NCI-H226 (cell line): ENCODE measurements at regions not wholly inside any gene's neighbourhood (a gene's known extent, or its start where the extent isn't known, plus 50 kb on each side); places are given as distances from the start of the nearest gene placed in this dataset.
"Not testable (repeated sequence)": the region's sequence is repeated elsewhere in the genome, so short reads cannot be mapped to it uniquely, and the experiment has no call there.

Experiments used
- DNase-seq: peaks from one replicate; pipeline ENCODE4 v3.0.0-alpha.2; 2015

GRCh38 chrX:18102006-18102405 is 118.7 kb downstream of the BEND2 start:
- no peak for DNase-seq

- no peak for DNase-seq
Observed at GRCh38 chrX:18101087-18101486, 119.6 kb downstream of the BEND2 start.

GRCh38 chrX:18099745-18100144 is 120.9 kb downstream of the BEND2 start:
- DNase-seq = no peak

- DNase-seq = no peak
Observed at GRCh38 chrX:18098763-18099162, 121.9 kb downstream of the BEND2 start.

- DNase-seq = no peak
Observed at GRCh38 chrX:18076434-18076833, 144.3 kb downstream of the BEND2 start.

GRCh38 chrX:18075603-18076002 is 145.1 kb downstream of the BEND2 start:
- DNase-seq = no peak

GRCh38 chrX:18068045-18068444 is 152.6 kb downstream of the BEND2 start:
- not testable (repeated sequence) for DNase-seq

GRCh38 chrX:18065956-18066355 is 154.7 kb downstream of the BEND2 start:
- no peak for DNase-seq

- DNase-seq = no peak
Observed at GRCh38 chrX:18051690-18052089, 169.0 kb downstream of the BEND2 start.

- DNase-seq = no peak
Observed at GRCh38 chrX:18047491-18047890, 173.2 kb downstream of the BEND2 start.

GRCh38 chrX:18045436-18045835 is 175.2 kb downstream of the BEND2 start:
- DNase-seq = no peak

GRCh38 chrX:18042776-18043175 is 177.9 kb downstream of the BEND2 start:
- DNase-seq = no peak

GRCh38 chrX:18041656-18042055 is 179.0 kb downstream of the BEND2 start:
- no peak for DNase-seq

- no peak for DNase-seq
Observed at GRCh38 chrX:18039023-18039422, 177.9 kb upstream of the RAI2 start.

GRCh38 chrX:18036394-18036793 is 175.3 kb upstream of the RAI2 start:
- no peak for DNase-seq

GRCh38 chrX:18034945-18035344 is 173.8 kb upstream of the RAI2 start:
- no peak for DNase-seq

GRCh38 chrX:18034504-18034903 is 173.4 kb upstream of the RAI2 start:
- no peak for DNase-seq

- no peak for DNase-seq
Observed at GRCh38 chrX:18032486-18033221, 171.6 kb upstream of the RAI2 start.

GRCh38 chrX:18031726-18032375 is 170.8 kb upstream of the RAI2 start:
- no peak for DNase-seq

GRCh38 chrX:18030656-18031055 is 169.6 kb upstream of the RAI2 start:
- DNase-seq = not testable (repeated sequence)

GRCh38 chrX:18026166-18026565 is 165.1 kb upstream of the RAI2 start:
- no peak for DNase-seq

- DNase-seq = no peak
Observed at GRCh38 chrX:18017411-18017810, 156.3 kb upstream of the RAI2 start.

- no peak for DNase-seq
Observed at GRCh38 chrX:18016941-18017340, 155.8 kb upstream of the RAI2 start.

- DNase-seq = no peak
Observed at GRCh38 chrX:18010253-18010652, 149.2 kb upstream of the RAI2 start.

- no peak for DNase-seq
Observed at GRCh38 chrX:18003876-18004275, 142.8 kb upstream of the RAI2 start.
